Vagina (tissue), 2 donors: ENCODE measurements at regions not wholly inside any gene's neighbourhood (a gene's known extent, or its start where the extent isn't known, plus 50 kb on each side); places are given as distances from the start of the nearest gene placed in this dataset.

Experiments used
- CTCF ChIP-seq, 3 experiments: fragments of 450-650 bp in 2 of 3; fragments of 200-600 bp in 1 of 3; sonication (generic) in 1 of 3; IDR thresholded peaks; one replicate each; pipeline ENCODE4 v1.5.1; 2017 to 2019; ENCODE audit warnings: antibody characterized with exemption in 3 of 3, mild to moderate bottlenecking in 2 of 3, moderate library complexity in 2 of 3
- POLR2A ChIP-seq, 2 donors: fragments of 450-650 bp; IDR thresholded peaks; one replicate each; pipeline ENCODE4 v1.6.1; 2017; ENCODE audit warnings: antibody characterized with exemption in 2 of 2, mild to moderate bottlenecking in 2 of 2, moderate library complexity in 2 of 2

- TF ChIP-seq CTCF (IDR thresholded peaks at IDR 0.05) = no peak
- TF ChIP-seq POLR2A (IDR thresholded peaks at IDR 0.05) = no peak
Measured at GRCh38 chr22:19599626-19600243, 75.5 kb upstream of the CLDN5 start.
